Neuronal stem cell (in vitro differentiated cells): ENCODE measurements at regions not wholly inside any gene's neighbourhood (a gene's known extent, or its start where the extent isn't known, plus 50 kb on each side); places are given as distances from the start of the nearest gene placed in this dataset.

Source experiments
- DNase-seq: peaks from one replicate; pipeline ENCODE4 v3.0.0-alpha.2; 2013; ENCODE audit warnings: low spot score
- H2AFZ ChIP-seq: one replicate; pipeline ENCODE4 v1.6.1; 2013; ENCODE audit warnings: mild to moderate bottlenecking, low read length, inconsistent platforms
- H2AK5ac ChIP-seq: 2 replicates; pipeline ENCODE4 v1.6.1; 2013; ENCODE audit warnings: low read depth, mild to moderate bottlenecking, inconsistent platforms, low read length, moderate library complexity, mixed read lengths
- H2BK120ac ChIP-seq: 2 replicates; pipeline ENCODE4 v1.6.1; 2013; ENCODE audit warnings: low read depth, mild to moderate bottlenecking, inconsistent platforms, low read length, moderate library complexity, mixed read lengths
- H2BK12ac ChIP-seq: one replicate; pipeline ENCODE4 v1.6.1; 2013; ENCODE audit warnings: low read length, inconsistent platforms
- H2BK15ac ChIP-seq: 2 replicates; pipeline ENCODE4 v1.6.1; 2013; ENCODE audit warnings: mild to moderate bottlenecking, low read length, inconsistent platforms, mixed read lengths
- H2BK5ac ChIP-seq: one replicate; pipeline ENCODE4 v1.6.1; 2013; ENCODE audit warnings: inconsistent platforms, mild to moderate bottlenecking, low read length, moderate library complexity
- H3K14ac ChIP-seq: one replicate; pipeline ENCODE4 v1.6.1; 2013; ENCODE audit warnings: low read length, inconsistent platforms
- H3K18ac ChIP-seq: 2 replicates; pipeline ENCODE4 v1.6.1; 2013; ENCODE audit warnings: low read length, inconsistent platforms
- H3K23ac ChIP-seq: 2 replicates; pipeline ENCODE4 v1.6.1; 2013; ENCODE audit warnings: low read depth, mild to moderate bottlenecking, mixed read lengths, low read length, inconsistent platforms; ENCODE audit not compliant: poor library complexity
- H3K27ac ChIP-seq: replicated peaks from 3 replicates; pipeline ENCODE4 v1.5.1; 2013; ENCODE audit warnings: low read length, inconsistent platforms
- H3K27me3 ChIP-seq, 3 experiments: 2 replicates each; pipeline ENCODE4 v1.6.1; 2013; ENCODE audit warnings: low read length in 3 of 3, mild to moderate bottlenecking in 2 of 3, inconsistent platforms in 1 of 3, low read depth in 1 of 3, mixed read lengths in 1 of 3, moderate library complexity in 1 of 3; ENCODE audit not compliant: control insufficient read depth in 3 of 3, insufficient read depth in 3 of 3
- H3K36me3 ChIP-seq, 2 donors: replicated peaks in 1 of 2; 2 replicates each; pipeline ENCODE4 v1.6.1; 2013; ENCODE audit warnings: low read length in 2 of 2; ENCODE audit not compliant: control insufficient read depth in 2 of 2, insufficient read depth in 2 of 2
- H3K4ac ChIP-seq: 2 replicates; pipeline ENCODE4 v1.6.1; 2013; ENCODE audit warnings: inconsistent platforms, mild to moderate bottlenecking, low read length, moderate library complexity
- H3K4me1 ChIP-seq, 2 donors: 1 replicate in 1 of 2; 2 replicates in 1 of 2; pipeline ENCODE4 v1.6.1; 2013; ENCODE audit warnings: low read length in 2 of 2, low read depth in 1 of 2; ENCODE audit not compliant: control insufficient read depth in 2 of 2, insufficient read depth in 1 of 2
- H3K4me2 ChIP-seq: one replicate; pipeline ENCODE4 v1.6.1; 2013; ENCODE audit warnings: mild to moderate bottlenecking, low read length, inconsistent platforms; ENCODE audit not compliant: insufficient read depth, poor library complexity, severe bottlenecking
- H3K4me3 ChIP-seq, 2 donors: 2 replicates each; pipeline ENCODE4 v1.5.1; 2013; ENCODE audit warnings: low read length in 2 of 2, mild to moderate bottlenecking in 2 of 2, inconsistent platforms in 1 of 2, moderate library complexity in 1 of 2
- H3K79me1 ChIP-seq: one replicate; pipeline ENCODE4 v1.6.1; 2013; ENCODE audit warnings: low read depth, mild to moderate bottlenecking, inconsistent platforms, low read length, moderate library complexity
- H3K9ac ChIP-seq: one replicate; pipeline ENCODE4 v1.6.1; 2013; ENCODE audit warnings: mild to moderate bottlenecking, low read depth, low read length, inconsistent platforms; ENCODE audit not compliant: poor library complexity
- H3K9me3 ChIP-seq, 2 donors: replicated peaks in 1 of 2; 2 replicates each; pipeline versions ENCODE3 to v1.6.1; 2013; ENCODE audit warnings: low read length in 2 of 2, mild to moderate bottlenecking in 2 of 2, inconsistent platforms in 1 of 2, low read depth in 1 of 2, mixed read lengths in 1 of 2, moderate library complexity in 1 of 2; ENCODE audit not compliant: control insufficient read depth in 2 of 2, insufficient read depth in 1 of 2
- H4K8ac ChIP-seq: one replicate; pipeline ENCODE4 v1.6.1; 2013; ENCODE audit warnings: low read depth, mild to moderate bottlenecking, inconsistent platforms, low read length, moderate library complexity
- H4K91ac ChIP-seq: one replicate; pipeline ENCODE4 v1.6.1; 2013; ENCODE audit warnings: low read length, low read depth, mild to moderate bottlenecking, inconsistent platforms; ENCODE audit not compliant: poor library complexity
- whole genome bisulfite sequencing, 2 donors: extraction: QIAGEN DNeasy Blood & Tissue Kit; methylation state at CpG; one replicate each; pipeline ENCODE4 v1.1.7; 2013; ENCODE audit warnings: missing lambda C conversion rate in 2 of 2, mixed read lengths in 1 of 2; ENCODE audit not compliant: insufficient read length in 2 of 2, insufficient replicate concordance in 1 of 2; ENCODE audit errors: extremely low coverage in 2 of 2; 5-methylcytosine and 5-hydroxymethylcytosine counted together

DNA sequence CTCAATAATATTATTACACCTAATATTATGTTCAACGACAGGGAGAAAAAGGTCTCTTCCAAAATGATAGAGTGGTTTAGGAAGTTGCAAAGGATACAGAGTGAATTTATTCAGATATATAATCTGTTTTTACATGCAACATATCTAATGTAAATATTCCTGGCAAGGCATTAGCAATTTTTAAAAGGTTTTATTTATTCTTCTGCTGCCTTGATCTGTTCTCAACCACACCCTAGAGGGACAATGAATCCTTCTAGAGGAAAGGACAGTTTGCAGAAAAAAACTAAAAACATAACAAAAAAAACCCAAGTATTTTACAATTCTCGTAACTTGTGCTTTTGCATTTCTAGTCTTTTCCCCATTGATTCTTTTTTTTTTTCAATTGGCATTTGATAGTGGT is 459.6 kb downstream of the KLF12 start:
- Histone ChIP-seq H3K79me1 (no peaks in the 10 kb centered on the region), H3K4me2 (no peak overlapping the region), H2AK5ac (no peak overlapping the region), H2AFZ (no peak overlapping the region), H2BK15ac (no peak overlapping the region), H3K36me3 (no peaks in the 10 kb centered on the region), H4K91ac (no peak overlapping the region), H3K18ac (no peak overlapping the region), H3K4ac (no peak overlapping the region), H4K8ac (no peak overlapping the region), H3K9ac (no peak overlapping the region), H2BK120ac (no peak overlapping the region), H3K27ac (no peak overlapping the region), H3K23ac (no peak overlapping the region), H3K4me3 (no peak overlapping the region), H3K9me3 (no peaks in the 10 kb centered on the region), H3K4me1 (peaks cover 0 to 6% of the 10 kb centered on the region in 2 donors), H3K27me3 (no peaks in the 10 kb centered on the region), H2BK5ac (no peak overlapping the region), H3K14ac (no peak overlapping the region), H2BK12ac (no peak overlapping the region)
- no peak for DNase-seq
- no CpG with 5 or more reads among the region's 2 CpGs for WGBS, 2 donors

GRCh38 chr13:73673931-73674330 is 460.3 kb downstream of the KLF12 start:
- H3K79me1 ChIP-seq, result no peaks in the 10 kb centered on the region
- WGBS, 2 donors, result no CpG with 5 or more reads among the region's 11 CpGs
- H3K9ac ChIP-seq, result no peak overlapping the region
- H3K14ac ChIP-seq, result no peak overlapping the region
- H3K27ac ChIP-seq, result no peak overlapping the region
- no peak for DNase-seq
- H2BK120ac ChIP-seq, result no peak overlapping the region
- peaks cover 0 to 6% of the 10 kb centered on the region in 2 donors for H3K4me1 ChIP-seq
- no peak overlapping the region for H2BK12ac ChIP-seq
- no peak overlapping the region for H2BK15ac ChIP-seq
- no peak overlapping the region for H3K23ac ChIP-seq
- no peak overlapping the region for H2AK5ac ChIP-seq
- H3K18ac ChIP-seq, result no peak overlapping the region
- no peak overlapping the region for H3K4ac ChIP-seq
- H3K9me3 ChIP-seq, result no peaks in the 10 kb centered on the region
- H3K4me2 ChIP-seq, result no peak overlapping the region
- no peak overlapping the region for H4K91ac ChIP-seq
- H3K27me3 ChIP-seq, result no peaks in the 10 kb centered on the region
- no peak overlapping the region for H2AFZ ChIP-seq
- H4K8ac ChIP-seq, result no peak overlapping the region
- no peak overlapping the region for H2BK5ac ChIP-seq
- no peaks in the 10 kb centered on the region for H3K36me3 ChIP-seq
- H3K4me3 ChIP-seq, result no peak overlapping the region

- Histone ChIP-seq H4K91ac (no peak overlapping the region), H3K4me3 (no peak overlapping the region), H3K14ac (no peak overlapping the region), H4K8ac (no peak overlapping the region), H3K9me3 (no peaks in the 10 kb centered on the region), H2BK120ac (no peak overlapping the region), H3K23ac (no peak overlapping the region), H3K27me3 (no peaks in the 10 kb centered on the region), H3K9ac (no peak overlapping the region), H3K4me1 (peaks cover 0 to 6% of the 10 kb centered on the region in 2 donors), H3K4ac (no peak overlapping the region), H2AK5ac (no peak overlapping the region), H3K4me2 (no peak overlapping the region), H2BK5ac (no peak overlapping the region), H3K27ac (no peak overlapping the region), H3K79me1 (no peaks in the 10 kb centered on the region), H3K18ac (no peak overlapping the region), H2AFZ (peak overlapping the region; percentile 24), H2BK12ac (no peak overlapping the region), H2BK15ac (no peak overlapping the region), H3K36me3 (no peaks in the 10 kb centered on the region)
- no CpG with 5 or more reads among the region's 3 CpGs for WGBS, 2 donors
- DNase-seq, result no peak
Measured at GRCh38 chr13:73672492-73672891, 461.7 kb downstream of the KLF12 start.

DNA sequence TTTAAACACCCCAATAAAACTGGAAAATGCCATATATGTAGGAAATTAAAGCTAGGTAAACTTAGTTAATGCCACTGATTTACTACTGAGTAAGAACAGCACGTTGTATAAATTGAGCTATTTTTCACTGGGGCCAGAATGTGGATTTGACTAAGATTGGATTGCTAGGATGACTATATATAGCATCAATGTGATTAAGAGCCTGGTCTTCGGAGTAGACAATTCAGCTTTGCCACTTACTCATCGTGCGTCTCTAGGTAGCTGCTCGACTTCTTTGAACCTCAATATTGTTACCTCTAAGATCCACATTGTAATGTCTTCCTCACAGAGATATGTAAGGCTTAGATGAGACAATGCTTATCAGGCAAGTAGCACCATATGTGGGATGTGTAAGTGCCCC is 462.5 kb downstream of the KLF12 start:
- Histone ChIP-seq H2BK15ac (no peak overlapping the region), H3K23ac (no peak overlapping the region), H2BK120ac (no peak overlapping the region), H3K18ac (no peak overlapping the region), H4K91ac (no peak overlapping the region), H3K9me3 (no peaks in the 10 kb centered on the region), H3K9ac (no peak overlapping the region), H3K36me3 (no peaks in the 10 kb centered on the region), H2BK12ac (no peak overlapping the region), H4K8ac (no peak overlapping the region), H3K4ac (no peak overlapping the region), H3K4me3 (no peak overlapping the region), H3K27ac (no peak overlapping the region), H3K27me3 (no peaks in the 10 kb centered on the region), H2AFZ (no peak overlapping the region), H2BK5ac (no peak overlapping the region), H3K4me2 (no peak overlapping the region), H3K4me1 (no peaks in the 10 kb centered on the region), H3K79me1 (no peaks in the 10 kb centered on the region), H2AK5ac (no peak overlapping the region), H3K14ac (no peak overlapping the region)
- no peak for DNase-seq
- WGBS, 2 donors, result no CpG with 5 or more reads among the region's 5 CpGs
